GM12878 (cell line): ENCODE measurements at regions not wholly inside any gene's neighbourhood (a gene's known extent, or its start where the extent isn't known, plus 50 kb on each side); places are given as distances from the start of the nearest gene placed in this dataset.

ENCODE experiments used
- ATAC-seq: fragments of 200-7000 bp; cut with Tn5 transposase; 3 replicates; pipeline ENCODE4 v1.9.1; 2020; ENCODE audit warnings: mild to moderate bottlenecking, moderate library complexity
- BruUV-seq: library from RNA; stranded (reverse); fragments of 400-500 nt; replicated peaks from 2 replicates; lab custom pipeline; 2021; lab: Mats Ljungman, UMichigan
- CTCF ChIA-PET: fragments of 300-600 bp; sonication (Branson Sonifier 250); formaldehyde crosslinking; extraction: SDS; loops from one replicate; lab custom pipeline; 2021; ENCODE audit warnings: inconsistent platforms; lab: Yijun Ruan, JAX
- POLR2A ChIA-PET: fragments of 350-600 bp; formaldehyde crosslinking; extraction: SDS; loops from one replicate; lab custom pipeline; 2021; ENCODE audit warnings: inconsistent platforms; lab: Charles Lee
- RAD21 ChIA-PET: fragments of 300-600 bp; sonication (Branson Sonifier 250); formaldehyde crosslinking; loops from one replicate; lab custom pipeline; 2023; ENCODE audit warnings: antibody characterized with exemption; ENCODE audit not compliant: unreplicated experiment; lab: Charles Lee
- SMC1A ChIA-PET: fragments of 300-600 bp; sonication (Branson Sonifier 250); formaldehyde crosslinking; loops from one replicate; lab custom pipeline; 2023; ENCODE audit not compliant: unreplicated experiment, uncharacterized antibody; lab: Charles Lee
- DNase-seq: peaks from one replicate; pipeline ENCODE4 v3.0.0-alpha.2; 2011; ENCODE audit warnings: low read depth, low spot score
- FAIRE-seq: peaks from 3 replicates; lab custom pipeline; 2011; peaks lifted over from hg19 to GRCh38; lab: Jason Lieb, UNC
- H2AFZ ChIP-seq: 2 replicates; pipeline ENCODE4 v1.6.0; 2011; ENCODE audit warnings: low read depth, low read length, control low read depth; ENCODE audit not compliant: control insufficient read depth
- H3K27ac ChIP-seq: 2 replicates; pipeline ENCODE4 v1.5.1; 2011; ENCODE audit warnings: control low read depth; ENCODE audit not compliant: control insufficient read depth, insufficient read depth
- H3K27me3 ChIP-seq, 2 experiments: replicated peaks in 1 of 2; 2 replicates each; pipeline versions ENCODE4 v1.6.0 to v1.6.1; 2011; ENCODE audit warnings: low read length in 1 of 2; ENCODE audit not compliant: control insufficient read depth in 2 of 2, insufficient read depth in 2 of 2
- H3K36me3 ChIP-seq, 2 experiments: 2 replicates each; pipeline ENCODE4 v1.5.1; 2011; ENCODE audit warnings: low read length in 1 of 2; ENCODE audit not compliant: control insufficient read depth in 2 of 2, insufficient read depth in 2 of 2
- H3K4me1 ChIP-seq: 2 replicates; pipeline ENCODE4 v1.6.1; 2011; ENCODE audit warnings: mild to moderate bottlenecking, low read length, moderate library complexity, mixed read lengths; ENCODE audit not compliant: control insufficient read depth, insufficient read depth
- H3K4me2 ChIP-seq: 2 replicates; pipeline ENCODE4 v1.6.0; 2011; ENCODE audit warnings: control low read depth; ENCODE audit not compliant: control insufficient read depth, insufficient read depth
- H3K4me3 ChIP-seq: fragments of 200-600 bp; sonication (generic); 2 replicates; pipeline ENCODE4 v1.5.1; 2016
- H3K79me2 ChIP-seq: 2 replicates; pipeline ENCODE4 v1.6.0; 2011; ENCODE audit warnings: low read length; ENCODE audit not compliant: control insufficient read depth, insufficient read depth
- H3K9ac ChIP-seq: 2 replicates; pipeline ENCODE4 v1.8.0; 2011; ENCODE audit warnings: low read length, control low read depth, mixed read lengths; ENCODE audit not compliant: control insufficient read depth, insufficient read depth
- H3K9me3 ChIP-seq: replicated peaks from 3 replicates; pipeline ENCODE4 v1.5.1; 2011; ENCODE audit warnings: mild to moderate bottlenecking, low read length; ENCODE audit not compliant: control insufficient read depth, insufficient read depth
- H4K20me1 ChIP-seq: 2 replicates; pipeline ENCODE4 v1.6.0; 2011; ENCODE audit not compliant: control insufficient read depth, insufficient read depth
- ATF7 ChIP-seq: fragments of 450-650 bp; IDR thresholded peaks from 2 replicates; pipeline ENCODE4 v1.6.1; 2016; ENCODE audit warnings: low read depth, mild to moderate bottlenecking
- CHD2 ChIP-seq: IDR thresholded peaks from 2 replicates; pipeline ENCODE4 v1.6.1; 2011; ENCODE audit warnings: low read depth, low read length, improper control_type of control experiment, borderline replicate concordance
- ETV6 ChIP-seq, 2 experiments: fragments of 450-650 bp in 1 of 2; IDR thresholded peaks in 1 of 2; conservative IDR thresholded peaks in 1 of 2; 2 replicates each; pipeline ENCODE4 v1.6.1; 2014; ENCODE audit warnings: antibody characterized with exemption in 1 of 2, borderline replicate concordance in 1 of 2, low read depth in 1 of 2, mild to moderate bottlenecking in 1 of 2, moderate library complexity in 1 of 2
- GABPA ChIP-seq: IDR thresholded peaks from 2 replicates; pipeline ENCODE4 v1.6.1; 2014; ENCODE audit warnings: antibody characterized with exemption, low read depth, mild to moderate bottlenecking, inconsistent platforms
- HDAC6 ChIP-seq: fragments of 200-600 bp; sonication (generic); IDR thresholded peaks from one replicate; pipeline ENCODE4 v1.8.0; 2017; ENCODE audit warnings: antibody characterized with exemption; ENCODE audit not compliant: unreplicated experiment
- KAT2A ChIP-seq: conservative IDR thresholded peaks from 2 replicates; pipeline ENCODE4 v1.6.1; 2011; ENCODE audit warnings: low read depth, low read length; ENCODE audit not compliant: control insufficient read depth
- NFIC ChIP-seq: IDR thresholded peaks from 2 replicates; pipeline ENCODE4 v1.6.1; 2012; ENCODE audit warnings: low read depth, mild to moderate bottlenecking, inconsistent platforms, low read length, moderate library complexity
- NR2C2 ChIP-seq: IDR thresholded peaks from 2 replicates; pipeline ENCODE4 v1.6.1; 2011; ENCODE audit warnings: borderline replicate concordance, low read depth; ENCODE audit not compliant: control insufficient read depth, insufficient read length
- PAX8 ChIP-seq: fragments of 450-650 bp; IDR thresholded peaks from 2 replicates; pipeline ENCODE4 v1.6.1; 2017; ENCODE audit warnings: mild to moderate bottlenecking, moderate library complexity
- SPI1 ChIP-seq: IDR thresholded peaks from 2 replicates; pipeline ENCODE4 v1.6.1; 2011; ENCODE audit warnings: low read depth, mild to moderate bottlenecking, low read length, moderate library complexity, borderline replicate concordance; ENCODE audit not compliant: insufficient read depth
- SREBF2 ChIP-seq: IDR thresholded peaks from 2 replicates; pipeline ENCODE4 v1.6.1; 2012; ENCODE audit warnings: mild to moderate bottlenecking, low read length
- WRNIP1 ChIP-seq: IDR thresholded peaks from 2 replicates; pipeline ENCODE4 v1.6.1; 2011; ENCODE audit warnings: low read depth, low read length, improper control_type of control experiment, borderline replicate concordance
- YY1 ChIP-seq: IDR thresholded peaks from 2 replicates; pipeline ENCODE4 v1.6.1; 2011; ENCODE audit warnings: low read depth, mild to moderate bottlenecking, low read length
- ZBED1 ChIP-seq: IDR thresholded peaks from 2 replicates; pipeline ENCODE4 v1.6.1; 2016; ENCODE audit warnings: borderline replicate concordance
- WGBS: methylation state at CpG from one replicate; pipeline ENCODE4 v1.1.6; 2016; ENCODE audit warnings: low lambda C conversion rate; ENCODE audit not compliant: insufficient replicate concordance, insufficient coverage; ENCODE audit errors: missing lambda C conversion rate; 5-methylcytosine and 5-hydroxymethylcytosine counted together
- in situ Hi-C: fragments of 300-500 bp; cut with MboI; formaldehyde crosslinking; loops from 9 replicates; pipeline ENCODE4 v1.14.3; 2018; ENCODE audit warnings: mixed read lengths
- intact Hi-C: fragments of 100-400 bp; cut with micrococcal nuclease; formaldehyde crosslinking; loops from one replicate; pipeline ENCODE4 v1.14.2; 2022; ENCODE audit not compliant: unreplicated experiment
- TF ChIP-seq, protein P1 (sequence below): fragments of 150-350 bp; IDR thresholded peaks from 2 replicates; pipeline ENCODE4 v1.6.1; 2014; ENCODE audit warnings: mild to moderate bottlenecking, low read depth, low read length
- TF ChIP-seq, protein P2 (sequence below): IDR thresholded peaks from 2 replicates; pipeline ENCODE4 v1.6.1; 2012; ENCODE audit warnings: low read depth, low read length, improper control_type of control experiment
- TF ChIP-seq, protein P3 (sequence below): IDR thresholded peaks from 2 replicates; pipeline ENCODE4 v1.6.1; 2012; ENCODE audit warnings: improper control_type of control experiment, low read depth, low read length; ENCODE audit not compliant: insufficient replicate concordance

DNA sequence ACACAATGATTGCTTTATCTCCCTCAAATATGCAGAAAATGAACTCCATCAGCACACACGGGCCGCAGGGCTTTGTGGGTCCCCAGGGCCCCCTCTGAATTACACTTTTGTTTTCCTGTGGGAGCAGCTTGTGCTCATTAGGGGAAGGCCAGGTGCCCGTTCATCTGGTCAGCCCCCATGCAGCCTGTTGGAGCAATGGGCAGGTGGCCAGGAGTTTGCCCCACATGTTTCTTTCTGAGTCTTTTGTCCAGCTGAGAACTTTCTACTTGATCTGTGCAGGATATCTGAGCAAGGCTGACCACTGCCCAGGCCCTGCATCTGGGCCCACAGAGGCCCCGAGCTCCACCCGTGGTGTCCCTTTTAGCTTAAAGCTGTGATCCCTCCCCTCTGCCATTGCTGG is 105.3 kb upstream of the FAM20C start (continued):
- TF ChIP-seq, protein P1, sequence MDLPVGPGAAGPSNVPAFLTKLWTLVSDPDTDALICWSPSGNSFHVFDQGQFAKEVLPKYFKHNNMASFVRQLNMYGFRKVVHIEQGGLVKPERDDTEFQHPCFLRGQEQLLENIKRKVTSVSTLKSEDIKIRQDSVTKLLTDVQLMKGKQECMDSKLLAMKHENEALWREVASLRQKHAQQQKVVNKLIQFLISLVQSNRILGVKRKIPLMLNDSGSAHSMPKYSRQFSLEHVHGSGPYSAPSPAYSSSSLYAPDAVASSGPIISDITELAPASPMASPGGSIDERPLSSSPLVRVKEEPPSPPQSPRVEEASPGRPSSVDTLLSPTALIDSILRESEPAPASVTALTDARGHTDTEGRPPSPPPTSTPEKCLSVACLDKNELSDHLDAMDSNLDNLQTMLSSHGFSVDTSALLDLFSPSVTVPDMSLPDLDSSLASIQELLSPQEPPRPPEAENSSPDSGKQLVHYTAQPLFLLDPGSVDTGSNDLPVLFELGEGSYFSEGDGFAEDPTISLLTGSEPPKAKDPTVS: no peak

DNA sequence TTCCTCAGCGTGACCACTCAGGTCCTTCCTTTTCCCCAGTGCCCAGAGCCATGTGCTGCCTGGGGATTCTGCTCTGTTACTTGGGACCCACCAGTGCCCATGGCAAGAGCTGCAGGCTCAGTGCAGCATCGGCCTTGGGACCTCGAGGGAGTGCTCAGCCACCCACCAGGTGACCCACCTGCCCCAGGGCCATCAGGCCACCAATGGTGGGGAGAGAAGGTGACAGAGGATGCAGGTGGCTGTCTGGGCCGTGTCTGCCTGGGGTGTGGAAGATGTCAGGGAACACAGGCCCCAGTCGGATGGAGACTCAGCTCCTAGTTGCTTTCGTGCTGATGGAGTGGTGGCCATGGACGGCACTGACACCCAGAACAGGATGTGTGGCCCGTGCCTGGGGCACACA is 104.7 kb upstream of the FAM20C start:
- intact Hi-C loops (no loop called here), in situ Hi-C loops (no loop called here)
- no TSS peak for BruUV-seq
- H3K4me2 ChIP-seq: no peak overlapping the region
- 0% methylated on average over 8 of the region's 8 CpGs for WGBS
- H3K27ac ChIP-seq: no peak overlapping the region
- H3K79me2 ChIP-seq: no peaks in the 10 kb centered on the region
- SMC1A ChIA-PET: no interaction called here
- no peak for DNase-seq
- CTCF ChIA-PET: no interaction called here
- no peaks in the 10 kb centered on the region for H3K4me1 ChIP-seq
- no peaks in the 10 kb centered on the region for H3K9me3 ChIP-seq
- RAD21 ChIA-PET: no interaction called here
- no peak overlapping the region for H3K4me3 ChIP-seq
- no peaks in the 10 kb centered on the region for H3K27me3 ChIP-seq
- no peak overlapping the region for H2AFZ ChIP-seq
- no peak overlapping the region for H3K9ac ChIP-seq
- H3K36me3 ChIP-seq: no peaks in the 10 kb centered on the region
- no peak for ATAC-seq
- H4K20me1 ChIP-seq: no peaks in the 10 kb centered on the region
- POLR2A ChIA-PET: no interaction called here
- FAIRE-seq: no peak
- TF ChIP-seq HDAC6 (no peak), PAX8 (no peak), KAT2A (no peak), SPI1 (no peak), NFIC (no peak), NR2C2 (no peak), YY1 (no peak), ZBED1 (no peak), WRNIP1 (no peak), ATF7 (no peak), GABPA (no peak), CHD2 (no peak), ETV6 (conservative IDR thresholded peaks at IDR 0.05 in 1 of 2, IDR thresholded peaks at IDR 0.05 in 1 of 2; ENCODE audit: borderline replicate concordance in 1 of 2, low read depth in 1 of 2) (no peak), SREBF2 (no peak)
- TF ChIP-seq, protein P2, sequence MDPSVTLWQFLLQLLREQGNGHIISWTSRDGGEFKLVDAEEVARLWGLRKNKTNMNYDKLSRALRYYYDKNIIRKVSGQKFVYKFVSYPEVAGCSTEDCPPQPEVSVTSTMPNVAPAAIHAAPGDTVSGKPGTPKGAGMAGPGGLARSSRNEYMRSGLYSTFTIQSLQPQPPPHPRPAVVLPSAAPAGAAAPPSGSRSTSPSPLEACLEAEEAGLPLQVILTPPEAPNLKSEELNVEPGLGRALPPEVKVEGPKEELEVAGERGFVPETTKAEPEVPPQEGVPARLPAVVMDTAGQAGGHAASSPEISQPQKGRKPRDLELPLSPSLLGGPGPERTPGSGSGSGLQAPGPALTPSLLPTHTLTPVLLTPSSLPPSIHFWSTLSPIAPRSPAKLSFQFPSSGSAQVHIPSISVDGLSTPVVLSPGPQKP: no peak
- TF ChIP-seq, protein P3, sequence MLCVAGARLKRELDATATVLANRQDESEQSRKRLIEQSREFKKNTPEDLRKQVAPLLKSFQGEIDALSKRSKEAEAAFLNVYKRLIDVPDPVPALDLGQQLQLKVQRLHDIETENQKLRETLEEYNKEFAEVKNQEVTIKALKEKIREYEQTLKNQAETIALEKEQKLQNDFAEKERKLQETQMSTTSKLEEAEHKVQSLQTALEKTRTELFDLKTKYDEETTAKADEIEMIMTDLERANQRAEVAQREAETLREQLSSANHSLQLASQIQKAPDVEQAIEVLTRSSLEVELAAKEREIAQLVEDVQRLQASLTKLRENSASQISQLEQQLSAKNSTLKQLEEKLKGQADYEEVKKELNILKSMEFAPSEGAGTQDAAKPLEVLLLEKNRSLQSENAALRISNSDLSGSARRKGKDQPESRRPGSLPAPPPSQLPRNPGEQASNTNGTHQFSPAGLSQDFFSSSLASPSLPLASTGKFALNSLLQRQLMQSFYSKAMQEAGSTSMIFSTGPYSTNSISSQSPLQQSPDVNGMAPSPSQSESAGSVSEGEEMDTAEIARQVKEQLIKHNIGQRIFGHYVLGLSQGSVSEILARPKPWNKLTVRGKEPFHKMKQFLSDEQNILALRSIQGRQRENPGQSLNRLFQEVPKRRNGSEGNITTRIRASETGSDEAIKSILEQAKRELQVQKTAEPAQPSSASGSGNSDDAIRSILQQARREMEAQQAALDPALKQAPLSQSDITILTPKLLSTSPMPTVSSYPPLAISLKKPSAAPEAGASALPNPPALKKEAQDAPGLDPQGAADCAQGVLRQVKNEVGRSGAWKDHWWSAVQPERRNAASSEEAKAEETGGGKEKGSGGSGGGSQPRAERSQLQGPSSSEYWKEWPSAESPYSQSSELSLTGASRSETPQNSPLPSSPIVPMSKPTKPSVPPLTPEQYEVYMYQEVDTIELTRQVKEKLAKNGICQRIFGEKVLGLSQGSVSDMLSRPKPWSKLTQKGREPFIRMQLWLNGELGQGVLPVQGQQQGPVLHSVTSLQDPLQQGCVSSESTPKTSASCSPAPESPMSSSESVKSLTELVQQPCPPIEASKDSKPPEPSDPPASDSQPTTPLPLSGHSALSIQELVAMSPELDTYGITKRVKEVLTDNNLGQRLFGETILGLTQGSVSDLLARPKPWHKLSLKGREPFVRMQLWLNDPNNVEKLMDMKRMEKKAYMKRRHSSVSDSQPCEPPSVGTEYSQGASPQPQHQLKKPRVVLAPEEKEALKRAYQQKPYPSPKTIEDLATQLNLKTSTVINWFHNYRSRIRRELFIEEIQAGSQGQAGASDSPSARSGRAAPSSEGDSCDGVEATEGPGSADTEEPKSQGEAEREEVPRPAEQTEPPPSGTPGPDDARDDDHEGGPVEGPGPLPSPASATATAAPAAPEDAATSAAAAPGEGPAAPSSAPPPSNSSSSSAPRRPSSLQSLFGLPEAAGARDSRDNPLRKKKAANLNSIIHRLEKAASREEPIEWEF: no peak
